SU-DHL-6 (cell line): ENCODE measurements at regions not wholly inside any gene's neighbourhood (a gene's known extent, or its start where the extent isn't known, plus 50 kb on each side); places are given as distances from the start of the nearest gene placed in this dataset.

Experiments
- CTCF ChIP-seq: fragments of 200-600 bp; sonication (generic); IDR thresholded peaks from one replicate; pipeline ENCODE4 v1.5.1; 2017; ENCODE audit warnings: antibody characterized with exemption, mild to moderate bottlenecking, low read length, moderate library complexity; ENCODE audit not compliant: insufficient read depth, poor library complexity, severe bottlenecking
- EZH2phosphoT487 ChIP-seq: fragments of 200-600 bp; sonication (generic), shearing (Covaris generic); conservative IDR thresholded peaks from 2 replicates; pipeline ENCODE4 v1.6.1; 2018; ENCODE audit warnings: mild to moderate bottlenecking, antibody characterized with exemption, low read length, moderate library complexity, mixed read lengths

- TF ChIP-seq CTCF (no peak), EZH2phosphoT487 (no peak)
Observed at GRCh38 chr18:26738706-26739105, 126.8 kb downstream of the AQP4 start.
